ENCODE measurements at regions not wholly inside any gene's neighbourhood (a gene's known extent, or its start where the extent isn't known, plus 50 kb on each side); places are given as distances from the start of the nearest gene placed in this dataset.

- WGBS, result 63% methylated on average over 1 of the region's 1 CpG
- Histone ChIP-seq H3K27me3 (ENCODE audit: control insufficient read depth in 4 of 4, insufficient read depth in 4 of 4, low read length in 3 of 4) (no peaks in the 10 kb centered on the region), H3K4me3 (ENCODE audit: low read depth in 1 of 3, low read length in 3 of 3) (no peak overlapping the region), H3K9ac (ENCODE audit: low read depth in 1 of 2, low read length in 2 of 2) (no peak overlapping the region), H3K9me3 (ENCODE audit: control insufficient read depth in 4 of 4, low read length in 3 of 4) (no peaks in the 10 kb centered on the region), H3K4me1 (ENCODE audit: control insufficient read depth in 4 of 4, insufficient read depth in 4 of 4, low read length in 3 of 4) (peaks cover 9 to 17% (median 12%) of the 10 kb centered on the region in 4 donors), H3K36me3 (ENCODE audit: control insufficient read depth in 4 of 4, insufficient read depth in 3 of 4, low read depth in 1 of 4, low read length in 3 of 4) (no peaks in the 10 kb centered on the region), H3K27ac (ENCODE audit: low read depth in 1 of 2, low read length in 2 of 2) (peak overlapping the region; percentile 55 to 65)
- no peak for TF ChIP-seq REST (IDR thresholded peaks at IDR 0.05)
- TF ChIP-seq HNF4G (IDR thresholded peaks at IDR 0.05), result no peak
- peak; percentile 50 for TF ChIP-seq SP1 (IDR thresholded peaks at IDR 0.05)
- no peak for TF ChIP-seq ATF3 (IDR thresholded peaks at IDR 0.05)
- TF ChIP-seq ZBTB33 (IDR thresholded peaks at IDR 0.05), result no peak
- TF ChIP-seq RAD21 (IDR thresholded peaks at IDR 0.05), result no peak
- TF ChIP-seq YY1 (IDR thresholded peaks at IDR 0.05), result no peak
- TF ChIP-seq NR2F2 (IDR thresholded peaks at IDR 0.05), result no peak
- no peak for TF ChIP-seq TAF1 (conservative IDR thresholded peaks at IDR 0.05)
- TF ChIP-seq GABPA (IDR thresholded peaks at IDR 0.05 in 1 of 2, conservative IDR thresholded peaks at IDR 0.05 in 1 of 2), result no peak
- no peak for TF ChIP-seq EGR1 (IDR thresholded peaks at IDR 0.05; ENCODE audit: low read depth in 2 of 2)
- peak; percentile 55 for TF ChIP-seq FOXA2 (IDR thresholded peaks at IDR 0.05)
- TF ChIP-seq MAX (IDR thresholded peaks at IDR 0.05), result no peak
- no peak for TF ChIP-seq JUND (IDR thresholded peaks at IDR 0.05)
- TF ChIP-seq RXRA (IDR thresholded peaks at IDR 0.05), result peak; percentile 27 to 40
- peak; percentile 33 for TF ChIP-seq HNF4A (conservative IDR thresholded peaks at IDR 0.05)
- TF ChIP-seq CTCF (IDR thresholded peaks at IDR 0.05; ENCODE audit: low read depth, low read length, missing input control), result no peak
- TF ChIP-seq FOXA1 (IDR thresholded peaks at IDR 0.05), result no peak
- DNase-seq (ENCODE audit: low spot score), result no peak
These were observed 169.8 kb upstream of the KBTBD8 start for GRCh38 chr3:66828303-66828702.

All from liver (tissue), 8 donors.